ENCODE measurements at regions not wholly inside any gene's neighbourhood (a gene's known extent, or its start where the extent isn't known, plus 50 kb on each side); places are given as distances from the start of the nearest gene placed in this dataset.

- H3K4me3 ChIP-seq = no peak overlapping the region
These were observed 215.1 kb downstream of the TMEM114 start for GRCh38 chr16:8375232-8375587.

More at GRCh38 chr16:8375232-8375587, 215.1 kb downstream of the TMEM114 start:
- Mint-ChIP-seq H3K27ac (no peak overlapping the region), H3K27me3 (ENCODE audit: insufficient read depth, low read depth, poor library complexity) (no peaks in the 10 kb centered on the region), H3K36me3 (ENCODE audit: low read depth) (no peaks in the 10 kb centered on the region), H3K9me3 (peaks cover 3% of the 10 kb centered on the region; the same call in 2 of the 3 replicates), H3K4me3 (no peak overlapping the region), H3K4me1 (peaks cover 12% of the 10 kb centered on the region; the same call in 2 of the 3 replicates)
- Histone ChIP-seq H3K9me2 (ENCODE audit: insufficient read depth) (peaks cover 3% of the 10 kb centered on the region; the same call in 1 of the 2 replicates), H3K27ac (ENCODE audit: low read depth) (no peak overlapping the region), H3K4me2 (no peak overlapping the region), H3K4me1 (ENCODE audit: insufficient read depth) (no peaks in the 10 kb centered on the region), H3K79me2 (replicated peaks; ENCODE audit: insufficient read depth) (no peaks in the 10 kb centered on the region), H3K27me3 (ENCODE audit: insufficient read depth) (no peaks in the 10 kb centered on the region), H3K36me3 (ENCODE audit: insufficient read depth) (no peaks in the 10 kb centered on the region), H2AFZ (no peak overlapping the region), H4K20me1 (replicated peaks; ENCODE audit: insufficient read depth) (no peaks in the 10 kb centered on the region), H3F3A (replicated peaks; ENCODE audit: low read depth) (no peaks in the 10 kb centered on the region)
- no peak for TF ChIP-seq EZH2 (IDR thresholded peaks at IDR 0.05; ENCODE audit: low read depth, unreplicated experiment)
- TF ChIP-seq CREB1 (CRISPR knock-in tag; IDR thresholded peaks at IDR 0.05; ENCODE audit: low read depth) = no peak
- TF ChIP-seq JUNB (IDR thresholded peaks at IDR 0.05; ENCODE audit: unreplicated experiment) = no peak
- TF ChIP-seq, protein P1, sequence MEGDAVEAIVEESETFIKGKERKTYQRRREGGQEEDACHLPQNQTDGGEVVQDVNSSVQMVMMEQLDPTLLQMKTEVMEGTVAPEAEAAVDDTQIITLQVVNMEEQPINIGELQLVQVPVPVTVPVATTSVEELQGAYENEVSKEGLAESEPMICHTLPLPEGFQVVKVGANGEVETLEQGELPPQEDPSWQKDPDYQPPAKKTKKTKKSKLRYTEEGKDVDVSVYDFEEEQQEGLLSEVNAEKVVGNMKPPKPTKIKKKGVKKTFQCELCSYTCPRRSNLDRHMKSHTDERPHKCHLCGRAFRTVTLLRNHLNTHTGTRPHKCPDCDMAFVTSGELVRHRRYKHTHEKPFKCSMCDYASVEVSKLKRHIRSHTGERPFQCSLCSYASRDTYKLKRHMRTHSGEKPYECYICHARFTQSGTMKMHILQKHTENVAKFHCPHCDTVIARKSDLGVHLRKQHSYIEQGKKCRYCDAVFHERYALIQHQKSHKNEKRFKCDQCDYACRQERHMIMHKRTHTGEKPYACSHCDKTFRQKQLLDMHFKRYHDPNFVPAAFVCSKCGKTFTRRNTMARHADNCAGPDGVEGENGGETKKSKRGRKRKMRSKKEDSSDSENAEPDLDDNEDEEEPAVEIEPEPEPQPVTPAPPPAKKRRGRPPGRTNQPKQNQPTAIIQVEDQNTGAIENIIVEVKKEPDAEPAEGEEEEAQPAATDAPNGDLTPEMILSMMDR (conservative IDR thresholded peaks at IDR 0.05; ENCODE audit: low read depth in 2 of 2) = no peak
- no peak for TF ChIP-seq ZNF114 (CRISPR knock-in tag; IDR thresholded peaks at IDR 0.05)
- no peak for TF ChIP-seq EZH2phosphoT487 (IDR thresholded peaks at IDR 0.05; ENCODE audit: unreplicated experiment)
- TF ChIP-seq ZNF331 (CRISPR knock-in tag; IDR thresholded peaks at IDR 0.05; ENCODE audit: low read depth) = no peak
- no peak for TF ChIP-seq POLR2AphosphoS5 (IDR thresholded peaks at IDR 0.05; ENCODE audit: low read depth)
- TF ChIP-seq NANOG (IDR thresholded peaks at IDR 0.05; ENCODE audit: borderline replicate concordance) = no peak
- TF ChIP-seq REST (IDR thresholded peaks at IDR 0.05; ENCODE audit: unreplicated experiment) = no peak
- no peak for TF ChIP-seq ETS1 (IDR thresholded peaks at IDR 0.05)
- TF ChIP-seq, protein P2, sequence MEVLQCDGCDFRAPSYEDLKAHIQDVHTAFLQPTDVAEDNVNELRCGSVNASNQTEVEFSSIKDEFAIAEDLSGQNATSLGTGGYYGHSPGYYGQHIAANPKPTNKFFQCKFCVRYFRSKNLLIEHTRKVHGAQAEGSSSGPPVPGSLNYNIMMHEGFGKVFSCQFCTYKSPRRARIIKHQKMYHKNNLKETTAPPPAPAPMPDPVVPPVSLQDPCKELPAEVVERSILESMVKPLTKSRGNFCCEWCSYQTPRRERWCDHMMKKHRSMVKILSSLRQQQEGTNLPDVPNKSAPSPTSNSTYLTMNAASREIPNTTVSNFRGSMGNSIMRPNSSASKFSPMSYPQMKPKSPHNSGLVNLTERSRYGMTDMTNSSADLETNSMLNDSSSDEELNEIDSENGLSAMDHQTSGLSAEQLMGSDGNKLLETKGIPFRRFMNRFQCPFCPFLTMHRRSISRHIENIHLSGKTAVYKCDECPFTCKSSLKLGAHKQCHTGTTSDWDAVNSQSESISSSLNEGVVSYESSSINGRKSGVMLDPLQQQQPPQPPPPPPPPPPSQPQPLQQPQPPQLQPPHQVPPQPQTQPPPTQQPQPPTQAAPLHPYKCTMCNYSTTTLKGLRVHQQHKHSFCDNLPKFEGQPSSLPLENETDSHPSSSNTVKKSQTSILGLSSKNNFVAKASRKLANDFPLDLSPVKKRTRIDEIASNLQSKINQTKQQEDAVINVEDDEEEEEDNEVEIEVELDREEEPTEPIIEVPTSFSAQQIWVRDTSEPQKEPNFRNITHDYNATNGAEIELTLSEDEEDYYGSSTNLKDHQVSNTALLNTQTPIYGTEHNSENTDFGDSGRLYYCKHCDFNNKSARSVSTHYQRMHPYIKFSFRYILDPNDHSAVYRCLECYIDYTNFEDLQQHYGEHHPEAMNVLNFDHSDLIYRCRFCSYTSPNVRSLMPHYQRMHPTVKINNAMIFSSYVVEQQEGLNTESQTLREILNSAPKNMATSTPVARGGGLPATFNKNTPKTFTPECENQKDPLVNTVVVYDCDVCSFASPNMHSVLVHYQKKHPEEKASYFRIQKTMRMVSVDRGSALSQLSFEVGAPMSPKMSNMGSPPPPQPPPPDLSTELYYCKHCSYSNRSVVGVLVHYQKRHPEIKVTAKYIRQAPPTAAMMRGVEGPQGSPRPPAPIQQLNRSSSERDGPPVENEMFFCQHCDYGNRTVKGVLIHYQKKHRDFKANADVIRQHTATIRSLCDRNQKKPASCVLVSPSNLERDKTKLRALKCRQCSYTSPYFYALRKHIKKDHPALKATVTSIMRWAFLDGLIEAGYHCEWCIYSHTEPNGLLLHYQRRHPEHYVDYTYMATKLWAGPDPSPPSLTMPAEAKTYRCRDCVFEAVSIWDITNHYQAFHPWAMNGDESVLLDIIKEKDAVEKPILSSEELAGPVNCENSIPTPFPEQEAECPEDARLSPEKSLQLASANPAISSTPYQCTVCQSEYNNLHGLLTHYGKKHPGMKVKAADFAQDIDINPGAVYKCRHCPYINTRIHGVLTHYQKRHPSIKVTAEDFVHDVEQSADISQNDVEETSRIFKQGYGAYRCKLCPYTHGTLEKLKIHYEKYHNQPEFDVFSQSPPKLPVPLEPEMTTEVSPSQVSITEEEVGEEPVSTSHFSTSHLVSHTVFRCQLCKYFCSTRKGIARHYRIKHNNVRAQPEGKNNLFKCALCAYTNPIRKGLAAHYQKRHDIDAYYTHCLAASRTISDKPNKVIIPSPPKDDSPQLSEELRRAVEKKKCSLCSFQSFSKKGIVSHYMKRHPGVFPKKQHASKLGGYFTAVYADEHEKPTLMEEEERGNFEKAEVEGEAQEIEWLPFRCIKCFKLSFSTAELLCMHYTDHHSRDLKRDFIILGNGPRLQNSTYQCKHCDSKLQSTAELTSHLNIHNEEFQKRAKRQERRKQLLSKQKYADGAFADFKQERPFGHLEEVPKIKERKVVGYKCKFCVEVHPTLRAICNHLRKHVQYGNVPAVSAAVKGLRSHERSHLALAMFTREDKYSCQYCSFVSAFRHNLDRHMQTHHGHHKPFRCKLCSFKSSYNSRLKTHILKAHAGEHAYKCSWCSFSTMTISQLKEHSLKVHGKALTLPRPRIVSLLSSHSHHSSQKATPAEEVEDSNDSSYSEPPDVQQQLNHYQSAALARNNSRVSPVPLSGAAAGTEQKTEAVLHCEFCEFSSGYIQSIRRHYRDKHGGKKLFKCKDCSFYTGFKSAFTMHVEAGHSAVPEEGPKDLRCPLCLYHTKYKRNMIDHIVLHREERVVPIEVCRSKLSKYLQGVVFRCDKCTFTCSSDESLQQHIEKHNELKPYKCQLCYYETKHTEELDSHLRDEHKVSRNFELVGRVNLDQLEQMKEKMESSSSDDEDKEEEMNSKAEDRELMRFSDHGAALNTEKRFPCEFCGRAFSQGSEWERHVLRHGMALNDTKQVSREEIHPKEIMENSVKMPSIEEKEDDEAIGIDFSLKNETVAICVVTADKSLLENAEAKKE (CRISPR knock-in tag; IDR thresholded peaks at IDR 0.05) = no peak
- TF ChIP-seq STAT1 (IDR thresholded peaks at IDR 0.05; ENCODE audit: unreplicated experiment) = no peak
- DNase-seq (ENCODE audit: low spot score) = no peak
- no peak for ATAC-seq

Measured in GM23338 (cell line).